GM21825 (cell line): ENCODE measurements at regions not wholly inside any gene's neighbourhood (a gene's known extent, or its start where the extent isn't known, plus 50 kb on each side); places are given as distances from the start of the nearest gene placed in this dataset.

ENCODE experiments used
- ATAC-seq: cut with Tn5 transposase; IDR thresholded peaks from one replicate; pipeline ENCODE4 v1.9.1; 2021; ENCODE audit warnings: mild to moderate bottlenecking, moderate library complexity; ENCODE audit not compliant: unreplicated experiment

GRCh38 chr11:91188484-91188883 lies 965.6 kb upstream of the CHORDC1 start:
- ATAC-seq, result no peak

GRCh38 chr11:91187314-91187713 lies 964.5 kb upstream of the CHORDC1 start:
- no peak for ATAC-seq

GRCh38 chr11:91178366-91178765 lies 955.5 kb upstream of the CHORDC1 start:
- no peak for ATAC-seq

GRCh38 chr11:91174734-91175133 lies 951.9 kb upstream of the CHORDC1 start:
- no peak for ATAC-seq

GRCh38 chr11:91174193-91174592 lies 951.3 kb upstream of the CHORDC1 start:
- no peak for ATAC-seq

GRCh38 chr11:91173701-91174100 lies 950.9 kb upstream of the CHORDC1 start:
- ATAC-seq, result no peak

GRCh38 chr11:91170711-91171110 lies 947.9 kb upstream of the CHORDC1 start:
- ATAC-seq, result no peak

- ATAC-seq, result no peak
Measured at GRCh38 chr11:91164452-91164822, 941.6 kb upstream of the CHORDC1 start.

- no peak for ATAC-seq
Measured at GRCh38 chr11:91163619-91164451, 941.0 kb upstream of the CHORDC1 start.

GRCh38 chr11:91160661-91161060 lies 937.8 kb upstream of the CHORDC1 start:
- no peak for ATAC-seq

GRCh38 chr11:91158891-91159537 lies 936.2 kb upstream of the CHORDC1 start:
- no peak for ATAC-seq

GRCh38 chr11:91158297-91158696 lies 935.4 kb upstream of the CHORDC1 start:
- no peak for ATAC-seq

GRCh38 chr11:91156041-91156440 lies 933.2 kb upstream of the CHORDC1 start:
- ATAC-seq, result no peak

- ATAC-seq, result no peak
Measured at GRCh38 chr11:91147885-91148284, 925.0 kb upstream of the CHORDC1 start.

GRCh38 chr11:91141655-91142054 lies 918.8 kb upstream of the CHORDC1 start:
- ATAC-seq, result no peak

GRCh38 chr11:91136631-91137030 lies 913.8 kb upstream of the CHORDC1 start:
- no peak for ATAC-seq

GRCh38 chr11:91133361-91133760 lies 910.5 kb upstream of the CHORDC1 start:
- ATAC-seq, result no peak

GRCh38 chr11:91129596-91129995 lies 906.7 kb upstream of the CHORDC1 start:
- no peak for ATAC-seq

GRCh38 chr11:91124363-91124762 lies 901.5 kb upstream of the CHORDC1 start:
- no peak for ATAC-seq

GRCh38 chr11:91115116-91115515 lies 892.3 kb upstream of the CHORDC1 start:
- ATAC-seq, result no peak

- no peak for ATAC-seq
Measured at GRCh38 chr11:91104237-91104636, 881.4 kb upstream of the CHORDC1 start.

GRCh38 chr11:91100427-91100826 lies 877.6 kb upstream of the CHORDC1 start:
- no peak for ATAC-seq
